ENCODE measurements at regions not wholly inside any gene's neighbourhood (a gene's known extent, or its start where the extent isn't known, plus 50 kb on each side); places are given as distances from the start of the nearest gene placed in this dataset.

- CTCF ChIA-PET: no interaction called here
- Histone ChIP-seq H3K4me3 (ENCODE audit: control extremely low read depth in 1 of 5, extremely low read depth in 1 of 5, insufficient read depth in 1 of 5, low read depth in 2 of 5, low read length in 4 of 5) (no peak overlapping the region), H3K27ac (ENCODE audit: low read length in 2 of 2) (no peak overlapping the region), H3K9ac (ENCODE audit: low read length) (no peak overlapping the region), H2AFZ (ENCODE audit: insufficient read depth, low read depth, low read length, poor library complexity, severe bottlenecking) (no peak overlapping the region), H3K36me3 (replicated peaks in 1 of 2; ENCODE audit: control extremely low read depth in 1 of 2, control insufficient read depth in 1 of 2, extremely low read depth in 1 of 2, insufficient read depth in 2 of 2, low read length in 1 of 2) (no peaks in the 10 kb centered on the region), H3K27me3 (replicated peaks in 1 of 4; ENCODE audit: control extremely low read depth in 1 of 4, control insufficient read depth in 3 of 4, insufficient read depth in 4 of 4, low read length in 3 of 4) (no peaks in the 10 kb centered on the region), H4K20me1 (ENCODE audit: control insufficient read depth, insufficient read depth, low read length, poor library complexity, severe bottlenecking) (no peaks in the 10 kb centered on the region), H3K4me1 (ENCODE audit: control insufficient read depth in 2 of 2, insufficient read depth in 2 of 2, low read length in 2 of 2) (no peaks in the 10 kb centered on the region), H3K79me2 (ENCODE audit: control insufficient read depth, insufficient read depth, low read length) (no peaks in the 10 kb centered on the region), H3K4me2 (replicated peaks; ENCODE audit: low read depth, low read length, poor library complexity, severe bottlenecking) (no peak overlapping the region), H3K9me3 (ENCODE audit: control extremely low read depth in 1 of 3, control insufficient read depth in 2 of 3, insufficient read depth in 1 of 3, low read length in 2 of 3) (peaks cover 0 to 1% (median 0%) of the 10 kb centered on the region in 3 donors)
- TF ChIP-seq EZH2 (IDR thresholded peaks at IDR 0.05; ENCODE audit: borderline replicate concordance, insufficient read depth, low read depth, low read length, poor library complexity, severe bottlenecking) (no peak), CTCF (IDR thresholded peaks at IDR 0.05) (no peak)
- intact Hi-C loops (cut with micrococcal nuclease): no loop called here
- DNase-seq (no peak), ATAC-seq (ENCODE audit: low read depth) (no peak)
- no peaks in the 10 kb centered on the region for H3K27me3 Mint-ChIP-seq
- no peak overlapping the region for H3K27ac Mint-ChIP-seq
- peaks cover 4% of the 10 kb centered on the region for H3K4me1 Mint-ChIP-seq
- H3K9me3 Mint-ChIP-seq (ENCODE audit: insufficient read depth): no peaks in the 10 kb centered on the region
- no CpG with 5 or more reads among the region's 3 CpGs for WGBS (ENCODE audit: insufficient coverage)
- no peak overlapping the region for H3K4me3 Mint-ChIP-seq
- POLR2A ChIA-PET: no interaction called here
Observed at GRCh38 chr4:130238121-130238520, 1142.2 kb downstream of the C4orf33 start.

- Histone ChIP-seq H3K27ac (ENCODE audit: low read length in 2 of 2) (no peak overlapping the region), H3K9me3 (ENCODE audit: control extremely low read depth in 1 of 3, control insufficient read depth in 2 of 3, insufficient read depth in 1 of 3, low read length in 2 of 3) (no peaks in the 10 kb centered on the region), H3K27me3 (replicated peaks in 1 of 4; ENCODE audit: control extremely low read depth in 1 of 4, control insufficient read depth in 3 of 4, insufficient read depth in 4 of 4, low read length in 3 of 4) (no peaks in the 10 kb centered on the region), H3K36me3 (replicated peaks in 1 of 2; ENCODE audit: control extremely low read depth in 1 of 2, control insufficient read depth in 1 of 2, extremely low read depth in 1 of 2, insufficient read depth in 2 of 2, low read length in 1 of 2) (no peaks in the 10 kb centered on the region), H3K9ac (ENCODE audit: low read length) (no peak overlapping the region), H2AFZ (ENCODE audit: insufficient read depth, low read depth, low read length, poor library complexity, severe bottlenecking) (no peak overlapping the region), H3K4me2 (replicated peaks; ENCODE audit: low read depth, low read length, poor library complexity, severe bottlenecking) (no peak overlapping the region), H3K4me1 (ENCODE audit: control insufficient read depth in 2 of 2, insufficient read depth in 2 of 2, low read length in 2 of 2) (no peaks in the 10 kb centered on the region), H3K79me2 (ENCODE audit: control insufficient read depth, insufficient read depth, low read length) (no peaks in the 10 kb centered on the region), H3K4me3 (ENCODE audit: control extremely low read depth in 1 of 5, extremely low read depth in 1 of 5, insufficient read depth in 1 of 5, low read depth in 2 of 5, low read length in 4 of 5) (no peak overlapping the region), H4K20me1 (ENCODE audit: control insufficient read depth, insufficient read depth, low read length, poor library complexity, severe bottlenecking) (no peaks in the 10 kb centered on the region)
- intact Hi-C loops (cut with micrococcal nuclease): loop anchor here (10.0 kb wide), 1 partner anchor 534 kb away; no protein-coding TSS in a partner anchor
- Mint-ChIP-seq H3K9me3 (ENCODE audit: insufficient read depth) (no peaks in the 10 kb centered on the region), H3K27me3 (no peaks in the 10 kb centered on the region), H3K27ac (no peak overlapping the region), H3K4me1 (no peaks in the 10 kb centered on the region), H3K4me3 (no peak overlapping the region)
- ATAC-seq (ENCODE audit: low read depth): no peak
- ChIA-PET POLR2A (no interaction called here), CTCF (no interaction called here)
- WGBS (ENCODE audit: insufficient coverage): no CpG with 5 or more reads among the region's 1 CpG
- no peak for TF ChIP-seq CTCF (IDR thresholded peaks at IDR 0.05)
- TF ChIP-seq EZH2 (IDR thresholded peaks at IDR 0.05; ENCODE audit: borderline replicate concordance, insufficient read depth, low read depth, low read length, poor library complexity, severe bottlenecking): no peak
- DNase-seq: no peak
Observed at GRCh38 chr4:130249002-130249401, 1153.0 kb downstream of the C4orf33 start.

Measured in B cell (primary cell).